Right lung (tissue), 2 donors: ENCODE measurements at regions not wholly inside any gene's neighbourhood (a gene's known extent, or its start where the extent isn't known, plus 50 kb on each side); places are given as distances from the start of the nearest gene placed in this dataset.
A peak's percentile ranks its signal among the peaks of the same experiment; 100 is the strongest.

Experiments
- DNase-seq, 2 donors: peaks; one replicate each; pipeline ENCODE4 v3.0.0-alpha.2; 2013

GRCh38 chr5:74424162-74424868 is 216.2 kb downstream of the ENC1 start:
- DNase-seq: peak in 1 of 2 donors; percentile 47

GRCh38 chr5:74423383-74423782 is 217.1 kb downstream of the ENC1 start:
- DNase-seq: no peak

- DNase-seq: no peak
These were observed 217.9 kb downstream of the ENC1 start for GRCh38 chr5:74422671-74423070.

- no peak for DNase-seq
These were observed 218.5 kb downstream of the ENC1 start for GRCh38 chr5:74422030-74422429.

GRCh38 chr5:74421377-74421776 is 219.2 kb downstream of the ENC1 start:
- no peak for DNase-seq

GRCh38 chr5:74420947-74421346 is 219.6 kb downstream of the ENC1 start:
- no peak for DNase-seq

- DNase-seq: no peak
These were observed 220.3 kb downstream of the ENC1 start for GRCh38 chr5:74420220-74420619.

- no peak for DNase-seq
These were observed 221.1 kb downstream of the ENC1 start for GRCh38 chr5:74419468-74419867.

- no peak for DNase-seq
These were observed 221.8 kb downstream of the ENC1 start for GRCh38 chr5:74418709-74419108.

GRCh38 chr5:74418261-74418660 is 222.3 kb downstream of the ENC1 start:
- no peak for DNase-seq

GRCh38 chr5:74415695-74416102 is 224.8 kb downstream of the ENC1 start:
- peak; percentile 28 to 31 for DNase-seq

GRCh38 chr5:74414228-74414627 is 226.3 kb downstream of the ENC1 start:
- DNase-seq: no peak

GRCh38 chr5:74413403-74414048 is 227.0 kb downstream of the ENC1 start:
- no peak for DNase-seq

GRCh38 chr5:74412066-74412465 is 228.5 kb downstream of the ENC1 start:
- no peak for DNase-seq

- DNase-seq: no peak
These were observed 230.8 kb downstream of the ENC1 start for GRCh38 chr5:74409712-74410111.

GRCh38 chr5:74409166-74409706 is 231.3 kb downstream of the ENC1 start:
- no peak for DNase-seq

- DNase-seq: no peak
These were observed 232.1 kb downstream of the ENC1 start for GRCh38 chr5:74408150-74409043.

- DNase-seq: no peak
These were observed 232.8 kb downstream of the ENC1 start for GRCh38 chr5:74407701-74408100.

GRCh38 chr5:74406844-74407243 is 233.7 kb downstream of the ENC1 start:
- no peak for DNase-seq

GRCh38 chr5:74405593-74405992 is 234.9 kb downstream of the ENC1 start:
- no peak for DNase-seq

GRCh38 chr5:74404574-74405508 is 235.7 kb downstream of the ENC1 start:
- DNase-seq: no peak
